GM12878 (cell line): ENCODE measurements at regions not wholly inside any gene's neighbourhood (a gene's known extent, or its start where the extent isn't known, plus 50 kb on each side); places are given as distances from the start of the nearest gene placed in this dataset.

Experiments used
- ATAC-seq: fragments of 200-7000 bp; cut with Tn5 transposase; 3 replicates; pipeline ENCODE4 v1.9.1; 2020; ENCODE audit warnings: mild to moderate bottlenecking, moderate library complexity
- BruUV-seq: library from RNA; stranded (reverse); fragments of 400-500 nt; replicated peaks from 2 replicates; lab custom pipeline; 2021; lab: Mats Ljungman, UMichigan
- CTCF ChIA-PET: fragments of 300-600 bp; sonication (Branson Sonifier 250); formaldehyde crosslinking; extraction: SDS; loops from one replicate; lab custom pipeline; 2021; ENCODE audit warnings: inconsistent platforms; lab: Yijun Ruan, JAX
- POLR2A ChIA-PET: fragments of 350-600 bp; formaldehyde crosslinking; extraction: SDS; loops from one replicate; lab custom pipeline; 2021; ENCODE audit warnings: inconsistent platforms; lab: Charles Lee
- RAD21 ChIA-PET: fragments of 300-600 bp; sonication (Branson Sonifier 250); formaldehyde crosslinking; loops from one replicate; lab custom pipeline; 2023; ENCODE audit warnings: antibody characterized with exemption; ENCODE audit not compliant: unreplicated experiment; lab: Charles Lee
- SMC1A ChIA-PET: fragments of 300-600 bp; sonication (Branson Sonifier 250); formaldehyde crosslinking; loops from one replicate; lab custom pipeline; 2023; ENCODE audit not compliant: unreplicated experiment, uncharacterized antibody; lab: Charles Lee
- DNase-seq: peaks from one replicate; pipeline ENCODE4 v3.0.0-alpha.2; 2011; ENCODE audit warnings: low read depth, low spot score
- FAIRE-seq: peaks from 3 replicates; lab custom pipeline; 2011; peaks lifted over from hg19 to GRCh38; lab: Jason Lieb, UNC
- H2AFZ ChIP-seq: 2 replicates; pipeline ENCODE4 v1.6.0; 2011; ENCODE audit warnings: low read depth, low read length, control low read depth; ENCODE audit not compliant: control insufficient read depth
- H3K27ac ChIP-seq: 2 replicates; pipeline ENCODE4 v1.5.1; 2011; ENCODE audit warnings: control low read depth; ENCODE audit not compliant: control insufficient read depth, insufficient read depth
- H3K27me3 ChIP-seq, 2 experiments: replicated peaks in 1 of 2; 2 replicates each; pipeline versions ENCODE4 v1.6.0 to v1.6.1; 2011; ENCODE audit warnings: low read length in 1 of 2; ENCODE audit not compliant: control insufficient read depth in 2 of 2, insufficient read depth in 2 of 2
- H3K36me3 ChIP-seq, 2 experiments: 2 replicates each; pipeline ENCODE4 v1.5.1; 2011; ENCODE audit warnings: low read length in 1 of 2; ENCODE audit not compliant: control insufficient read depth in 2 of 2, insufficient read depth in 2 of 2
- H3K4me1 ChIP-seq: 2 replicates; pipeline ENCODE4 v1.6.1; 2011; ENCODE audit warnings: mild to moderate bottlenecking, low read length, moderate library complexity, mixed read lengths; ENCODE audit not compliant: control insufficient read depth, insufficient read depth
- H3K4me2 ChIP-seq: 2 replicates; pipeline ENCODE4 v1.6.0; 2011; ENCODE audit warnings: control low read depth; ENCODE audit not compliant: control insufficient read depth, insufficient read depth
- H3K4me3 ChIP-seq: fragments of 200-600 bp; sonication (generic); 2 replicates; pipeline ENCODE4 v1.5.1; 2016
- H3K79me2 ChIP-seq: 2 replicates; pipeline ENCODE4 v1.6.0; 2011; ENCODE audit warnings: low read length; ENCODE audit not compliant: control insufficient read depth, insufficient read depth
- H3K9ac ChIP-seq: 2 replicates; pipeline ENCODE4 v1.8.0; 2011; ENCODE audit warnings: low read length, control low read depth, mixed read lengths; ENCODE audit not compliant: control insufficient read depth, insufficient read depth
- H3K9me3 ChIP-seq: replicated peaks from 3 replicates; pipeline ENCODE4 v1.5.1; 2011; ENCODE audit warnings: mild to moderate bottlenecking, low read length; ENCODE audit not compliant: control insufficient read depth, insufficient read depth
- H4K20me1 ChIP-seq: 2 replicates; pipeline ENCODE4 v1.6.0; 2011; ENCODE audit not compliant: control insufficient read depth, insufficient read depth
- EP300 ChIP-seq, 2 experiments: fragments of 150-350 bp in 1 of 2; IDR thresholded peaks; 2 replicates each; pipeline ENCODE4 v1.6.1; 2011 to 2012; ENCODE audit warnings: low read depth in 2 of 2, low read length in 2 of 2, borderline replicate concordance in 1 of 2, improper control_type of control experiment in 1 of 2, inconsistent platforms in 1 of 2; ENCODE audit not compliant: control insufficient read depth in 1 of 2
- ESRRA ChIP-seq: IDR thresholded peaks from 2 replicates; pipeline ENCODE4 v1.6.1; 2012; ENCODE audit warnings: mild to moderate bottlenecking, low read length, improper control_type of control experiment
- JUNB ChIP-seq: IDR thresholded peaks from 2 replicates; pipeline ENCODE4 v1.6.1; 2016; ENCODE audit warnings: antibody characterized with exemption, mild to moderate bottlenecking
- KAT2A ChIP-seq: conservative IDR thresholded peaks from 2 replicates; pipeline ENCODE4 v1.6.1; 2011; ENCODE audit warnings: low read depth, low read length; ENCODE audit not compliant: control insufficient read depth
- NR2C1 ChIP-seq: fragments of 450-650 bp; IDR thresholded peaks from 2 replicates; pipeline ENCODE4 v1.6.1; 2017; ENCODE audit warnings: antibody characterized with exemption, mild to moderate bottlenecking, moderate library complexity
- POLR2AphosphoS5 ChIP-seq: IDR thresholded peaks from 2 replicates; pipeline ENCODE4 v1.6.1; 2011; ENCODE audit warnings: mild to moderate bottlenecking, low read length, inconsistent platforms
- SMARCA5 ChIP-seq: fragments of 450-650 bp; IDR thresholded peaks from 2 replicates; pipeline ENCODE4 v1.6.1; 2017; ENCODE audit warnings: mild to moderate bottlenecking
- SREBF2 ChIP-seq: IDR thresholded peaks from 2 replicates; pipeline ENCODE4 v1.6.1; 2012; ENCODE audit warnings: mild to moderate bottlenecking, low read length
- STAT3 ChIP-seq: IDR thresholded peaks from 2 replicates; pipeline ENCODE4 v1.6.1; 2011; ENCODE audit warnings: low read depth, low read length, improper control_type of control experiment
- ZNF207 ChIP-seq: fragments of 450-650 bp; IDR thresholded peaks from 2 replicates; pipeline ENCODE4 v1.6.1; 2014; ENCODE audit warnings: antibody characterized with exemption, mild to moderate bottlenecking, borderline replicate concordance
- WGBS: methylation state at CpG from one replicate; pipeline ENCODE4 v1.1.6; 2016; ENCODE audit warnings: low lambda C conversion rate; ENCODE audit not compliant: insufficient replicate concordance, insufficient coverage; ENCODE audit errors: missing lambda C conversion rate; 5-methylcytosine and 5-hydroxymethylcytosine counted together
- in situ Hi-C: fragments of 300-500 bp; cut with MboI; formaldehyde crosslinking; loops from 9 replicates; pipeline ENCODE4 v1.14.3; 2018; ENCODE audit warnings: mixed read lengths
- intact Hi-C: fragments of 100-400 bp; cut with micrococcal nuclease; formaldehyde crosslinking; loops from one replicate; pipeline ENCODE4 v1.14.2; 2022; ENCODE audit not compliant: unreplicated experiment
- TF ChIP-seq, protein P1 (sequence below): fragments of 450-650 bp; IDR thresholded peaks from 2 replicates; pipeline ENCODE4 v1.6.1; 2018; ENCODE audit warnings: borderline replicate concordance, mild to moderate bottlenecking; ENCODE audit not compliant: partially characterized antibody
- TF ChIP-seq, protein P2 (sequence below): fragments of 450-650 bp; IDR thresholded peaks from 2 replicates; pipeline ENCODE4 v1.6.1; 2017; ENCODE audit warnings: low read depth, mild to moderate bottlenecking, moderate library complexity

DNA sequence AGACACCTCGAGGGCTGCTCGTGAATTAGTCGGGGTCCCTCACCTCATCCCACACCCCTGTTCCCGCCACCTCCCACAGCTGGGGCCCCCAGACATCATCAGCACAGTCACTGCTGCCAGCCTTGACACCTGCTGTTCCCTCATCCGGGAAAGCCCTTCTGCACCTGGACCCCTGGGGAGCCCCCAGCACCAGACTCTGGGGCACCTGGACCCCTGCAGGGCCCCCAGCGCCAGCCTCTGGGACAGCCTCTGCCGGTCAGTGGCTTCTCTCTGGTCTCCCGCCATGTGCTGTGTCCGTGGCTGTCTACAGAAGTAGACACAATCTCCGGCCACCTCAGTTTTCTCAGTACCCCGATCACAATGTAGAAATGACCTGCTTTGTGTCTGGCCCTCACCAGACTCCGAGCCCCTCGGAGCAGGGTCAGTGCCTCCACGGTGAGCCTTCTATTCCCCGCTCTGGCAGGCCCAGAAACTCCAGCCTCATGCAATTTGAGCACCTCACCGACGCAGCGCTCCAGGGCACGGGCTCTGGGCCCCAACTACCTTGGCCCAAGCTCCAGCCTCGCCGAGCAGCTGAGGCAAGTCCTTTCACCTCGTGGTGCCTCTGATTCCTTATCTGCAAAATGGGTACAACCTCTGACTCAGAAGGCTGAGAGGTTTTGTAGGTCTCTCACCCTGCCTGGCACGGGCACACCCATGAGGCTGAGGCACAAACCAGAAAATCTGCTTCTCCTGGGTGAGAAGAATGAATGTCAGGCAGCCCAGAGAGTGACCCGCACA is 84.7 kb downstream of the RIPK4 start:
- ATAC-seq, result no peak
- Histone ChIP-seq H3K4me1 (no peaks in the 10 kb centered on the region), H4K20me1 (no peaks in the 10 kb centered on the region), H3K27me3 (no peaks in the 10 kb centered on the region; a peak in 2 of 4 replicates), H3K9ac (no peak overlapping the region), H2AFZ (no peak overlapping the region), H3K9me3 (no peaks in the 10 kb centered on the region), H3K27ac (no peak overlapping the region), H3K4me2 (no peak overlapping the region), H3K4me3 (no peak overlapping the region), H3K36me3 (no peaks in the 10 kb centered on the region), H3K79me2 (no peaks in the 10 kb centered on the region)
- RAD21 ChIA-PET, result no interaction called here
- in situ Hi-C loops (no loop called here), intact Hi-C loops (no loop called here)
- CTCF ChIA-PET, result no interaction called here
- no TSS peak for BruUV-seq
- no peak for FAIRE-seq
- WGBS, result 27% methylated on average over 24 of the region's 24 CpGs
- no peak for DNase-seq
- POLR2A ChIA-PET, result no interaction called here
- TF ChIP-seq KAT2A (no peak), SREBF2 (no peak), EP300 (IDR thresholded peaks at IDR 0.05; ENCODE audit: borderline replicate concordance in 1 of 2, control insufficient read depth in 1 of 2, low read depth in 2 of 2, low read length in 2 of 2) (no peak), POLR2AphosphoS5 (no peak), STAT3 (no peak), SMARCA5 (no peak), JUNB (no peak), ZNF207 (no peak), ESRRA (no peak), NR2C1 (no peak)
- TF ChIP-seq, protein P1, sequence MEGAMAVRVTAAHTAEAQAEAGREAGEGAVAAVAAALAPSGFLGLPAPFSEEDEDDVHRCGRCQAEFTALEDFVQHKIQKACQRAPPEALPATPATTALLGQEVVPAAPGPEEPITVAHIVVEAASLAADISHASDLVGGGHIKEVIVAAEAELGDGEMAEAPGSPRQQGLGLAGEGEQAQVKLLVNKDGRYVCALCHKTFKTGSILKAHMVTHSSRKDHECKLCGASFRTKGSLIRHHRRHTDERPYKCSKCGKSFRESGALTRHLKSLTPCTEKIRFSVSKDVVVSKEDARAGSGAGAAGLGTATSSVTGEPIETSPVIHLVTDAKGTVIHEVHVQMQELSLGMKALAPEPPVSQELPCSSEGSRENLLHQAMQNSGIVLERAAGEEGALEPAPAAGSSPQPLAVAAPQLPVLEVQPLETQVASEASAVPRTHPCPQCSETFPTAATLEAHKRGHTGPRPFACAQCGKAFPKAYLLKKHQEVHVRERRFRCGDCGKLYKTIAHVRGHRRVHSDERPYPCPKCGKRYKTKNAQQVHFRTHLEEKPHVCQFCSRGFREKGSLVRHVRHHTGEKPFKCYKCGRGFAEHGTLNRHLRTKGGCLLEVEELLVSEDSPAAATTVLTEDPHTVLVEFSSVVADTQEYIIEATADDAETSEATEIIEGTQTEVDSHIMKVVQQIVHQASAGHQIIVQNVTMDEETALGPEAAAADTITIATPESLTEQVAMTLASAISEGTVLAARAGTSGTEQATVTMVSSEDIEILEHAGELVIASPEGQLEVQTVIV, result no peak
- TF ChIP-seq, protein P2, sequence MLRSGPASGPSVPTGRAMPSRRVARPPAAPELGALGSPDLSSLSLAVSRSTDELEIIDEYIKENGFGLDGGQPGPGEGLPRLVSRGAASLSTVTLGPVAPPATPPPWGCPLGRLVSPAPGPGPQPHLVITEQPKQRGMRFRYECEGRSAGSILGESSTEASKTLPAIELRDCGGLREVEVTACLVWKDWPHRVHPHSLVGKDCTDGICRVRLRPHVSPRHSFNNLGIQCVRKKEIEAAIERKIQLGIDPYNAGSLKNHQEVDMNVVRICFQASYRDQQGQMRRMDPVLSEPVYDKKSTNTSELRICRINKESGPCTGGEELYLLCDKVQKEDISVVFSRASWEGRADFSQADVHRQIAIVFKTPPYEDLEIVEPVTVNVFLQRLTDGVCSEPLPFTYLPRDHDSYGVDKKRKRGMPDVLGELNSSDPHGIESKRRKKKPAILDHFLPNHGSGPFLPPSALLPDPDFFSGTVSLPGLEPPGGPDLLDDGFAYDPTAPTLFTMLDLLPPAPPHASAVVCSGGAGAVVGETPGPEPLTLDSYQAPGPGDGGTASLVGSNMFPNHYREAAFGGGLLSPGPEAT, result no peak
- SMC1A ChIA-PET, result no interaction called here
